HG03558 (cell line): ENCODE measurements at regions not wholly inside any gene's neighbourhood (a gene's known extent, or its start where the extent isn't known, plus 50 kb on each side); places are given as distances from the start of the nearest gene placed in this dataset.

Experiments used
- ATAC-seq: cut with Tn5 transposase; IDR thresholded peaks from one replicate; pipeline ENCODE4 v1.9.1; 2021; ENCODE audit warnings: moderate number of reproducible peaks; ENCODE audit not compliant: unreplicated experiment; ENCODE audit errors: extremely low read depth

DNA sequence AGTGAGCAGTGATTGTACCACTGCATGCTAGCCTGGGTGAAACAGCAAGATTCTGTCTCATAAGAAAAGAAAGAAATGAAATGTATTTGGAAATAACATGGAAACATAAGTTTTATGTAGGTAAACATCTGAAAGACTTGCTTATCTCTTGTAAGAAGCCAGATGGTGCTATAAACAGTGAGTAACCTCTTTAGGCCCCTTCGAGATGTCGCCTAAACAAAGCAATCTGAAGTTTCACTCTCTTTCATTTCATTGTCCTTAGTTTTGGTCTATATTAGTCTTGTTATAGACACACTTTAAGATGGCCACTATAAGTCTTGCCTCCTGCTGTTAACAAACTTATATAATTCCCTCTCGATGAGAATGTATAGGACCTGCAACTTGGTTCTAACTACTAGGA, 472.6 kb upstream of the ATP2B1 start:
- ATAC-seq: no peak

DNA sequence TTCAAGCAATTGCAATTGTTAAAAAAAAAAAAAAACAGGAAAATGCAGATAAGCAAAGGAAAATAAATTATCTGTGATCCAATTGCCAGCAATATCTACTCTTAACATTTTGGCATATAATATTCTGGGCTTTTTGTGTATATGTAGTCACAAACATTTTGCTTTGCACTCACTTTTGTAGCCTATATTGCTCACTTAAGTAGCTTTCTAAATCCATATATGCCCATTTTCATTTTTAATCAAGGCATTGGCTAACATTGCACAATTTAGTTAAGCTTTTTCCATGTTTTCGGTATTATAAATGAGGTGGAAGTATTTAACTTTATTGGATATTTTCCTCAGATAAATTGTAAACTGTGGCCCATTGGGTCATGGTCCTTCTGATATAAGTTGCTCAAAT, 466.3 kb upstream of the ATP2B1 start:
- ATAC-seq: no peak

DNA sequence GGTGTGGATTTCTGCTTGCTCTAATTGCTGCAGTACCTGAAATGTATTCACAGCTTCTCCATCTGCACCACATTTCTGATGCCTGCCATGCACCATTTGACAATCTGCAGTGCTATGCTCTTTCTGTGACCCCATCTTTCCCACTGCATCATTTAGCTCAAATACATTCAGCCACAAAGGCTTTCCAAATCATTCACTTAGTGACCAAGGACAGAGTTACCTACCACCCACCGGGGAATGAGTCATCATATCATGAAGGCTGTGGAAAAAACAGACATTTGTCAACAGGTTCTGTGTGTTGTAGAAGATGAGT, 465.5 kb upstream of the ATP2B1 start:
- peak; percentile 72 for ATAC-seq

DNA sequence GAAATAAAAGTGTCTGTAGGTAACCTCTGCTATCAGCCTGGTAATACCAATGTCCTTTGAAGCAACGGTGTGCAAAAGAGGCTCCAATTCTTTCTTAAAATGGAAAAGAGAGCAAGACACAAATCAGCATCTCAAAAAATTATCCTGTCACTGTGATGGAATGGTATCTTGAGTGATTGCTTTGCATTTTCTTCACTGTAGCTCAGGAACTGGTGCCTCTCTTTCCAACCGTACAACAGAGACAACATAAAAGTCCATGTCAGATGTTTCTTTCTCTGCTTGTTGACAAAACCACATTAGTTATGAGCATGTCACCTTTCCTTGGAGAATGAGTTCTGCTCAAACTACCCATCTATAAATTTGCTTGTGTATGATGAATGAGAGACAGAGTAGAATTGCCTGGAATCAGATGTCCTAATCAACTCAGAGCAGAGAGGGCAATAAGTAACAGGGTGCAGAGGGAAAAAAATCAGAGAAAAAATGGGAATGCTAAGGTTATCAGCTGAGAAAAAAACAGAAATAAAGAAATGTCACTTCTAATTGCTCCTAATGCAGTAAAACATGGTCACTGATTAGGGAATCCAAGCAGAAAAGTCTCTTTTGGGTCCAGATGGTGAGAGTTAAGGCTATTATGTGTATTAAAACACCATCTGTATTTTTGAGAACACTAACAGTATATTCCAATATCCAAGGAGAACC, 465.0 kb upstream of the ATP2B1 start:
- ATAC-seq: no peak

DNA sequence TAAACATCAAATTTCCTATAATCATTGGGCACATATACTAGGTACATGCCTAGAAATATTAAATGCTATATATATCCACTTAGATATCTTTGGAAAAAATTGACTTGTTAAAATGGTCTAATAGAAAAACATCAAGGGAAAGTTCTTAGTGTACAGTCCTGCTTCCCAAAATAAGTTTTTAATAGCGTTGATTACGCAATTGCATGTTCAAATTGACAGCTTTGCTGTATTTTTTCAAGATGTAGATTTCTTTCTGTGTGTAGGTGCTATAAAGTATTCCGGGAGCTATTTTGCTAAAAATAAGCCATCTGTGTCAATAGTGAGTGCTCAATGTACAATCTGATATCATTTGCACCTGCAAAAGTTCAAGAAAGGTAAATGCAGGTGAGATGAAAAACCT, 463.9 kb upstream of the ATP2B1 start:
- ATAC-seq: no peak

GRCh38 chr12:90170740-90171139, 462.1 kb upstream of the ATP2B1 start:
- ATAC-seq: no peak

DNA sequence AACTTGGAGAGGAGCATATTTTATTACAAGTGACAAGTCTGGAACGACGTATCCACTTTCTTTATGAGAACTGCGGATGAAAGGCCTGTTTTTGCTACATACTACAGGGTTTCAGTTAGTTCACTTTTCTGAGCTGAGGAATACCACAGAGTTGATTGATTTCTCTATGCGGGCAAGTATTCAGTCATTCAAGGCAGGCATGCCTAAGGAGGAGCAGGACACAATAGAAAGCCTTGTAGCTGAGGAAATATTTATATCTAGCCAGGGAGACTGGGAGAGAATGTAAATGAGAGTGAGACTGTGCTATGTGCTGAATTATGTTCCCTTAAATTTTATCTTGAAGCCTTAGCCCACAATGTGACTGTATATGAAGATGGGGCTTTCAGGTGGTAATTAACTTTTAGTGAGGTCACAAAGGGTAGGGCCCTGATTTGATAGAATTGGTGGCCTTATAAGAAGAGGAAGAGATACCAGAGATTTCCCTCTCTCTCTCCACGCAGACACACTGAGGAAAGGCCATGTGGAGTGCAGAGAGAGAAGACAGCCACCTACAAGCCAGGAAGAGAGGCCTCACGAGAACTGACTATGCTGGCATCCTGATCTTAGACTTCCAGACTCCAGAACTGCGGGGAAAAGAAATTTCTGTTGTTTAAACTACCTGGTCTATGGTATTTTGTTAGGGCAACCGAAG, 459.0 kb upstream of the ATP2B1 start:
- ATAC-seq: no peak

- ATAC-seq: no peak
Observed at GRCh38 chr12:90166671-90167070, 458.0 kb upstream of the ATP2B1 start.

DNA sequence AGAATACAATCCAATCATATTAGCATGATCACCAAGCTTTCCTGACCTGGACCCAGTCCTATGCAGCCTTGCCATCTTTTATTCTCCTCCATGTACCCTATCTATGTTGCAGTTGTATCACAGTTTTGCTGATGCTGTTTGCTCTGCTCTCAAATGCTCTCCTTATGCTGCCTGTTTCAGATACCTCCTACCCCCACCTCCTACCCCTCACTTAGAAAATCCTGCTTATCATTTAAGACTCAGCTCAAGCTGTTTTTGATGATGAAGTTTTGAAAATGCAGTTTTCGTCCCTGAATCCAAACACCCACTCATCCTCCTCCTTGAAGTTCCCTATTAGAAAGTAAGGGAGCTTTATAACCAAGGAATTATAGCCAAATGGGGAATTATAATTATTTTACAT, 457.4 kb upstream of the ATP2B1 start:
- ATAC-seq: no peak

GRCh38 chr12:90163975-90164374, 455.3 kb upstream of the ATP2B1 start:
- no peak for ATAC-seq

- no peak for ATAC-seq
Observed at GRCh38 chr12:90153827-90154226, 445.2 kb upstream of the ATP2B1 start.

- no peak for ATAC-seq
Observed at GRCh38 chr12:90152897-90153624, 444.4 kb upstream of the ATP2B1 start.

GRCh38 chr12:90151491-90152015, 442.9 kb upstream of the ATP2B1 start:
- ATAC-seq: no peak

GRCh38 chr12:90149453-90149852, 440.8 kb upstream of the ATP2B1 start:
- no peak for ATAC-seq

- no peak for ATAC-seq
Observed at GRCh38 chr12:90129366-90130030, 420.9 kb upstream of the ATP2B1 start.

DNA sequence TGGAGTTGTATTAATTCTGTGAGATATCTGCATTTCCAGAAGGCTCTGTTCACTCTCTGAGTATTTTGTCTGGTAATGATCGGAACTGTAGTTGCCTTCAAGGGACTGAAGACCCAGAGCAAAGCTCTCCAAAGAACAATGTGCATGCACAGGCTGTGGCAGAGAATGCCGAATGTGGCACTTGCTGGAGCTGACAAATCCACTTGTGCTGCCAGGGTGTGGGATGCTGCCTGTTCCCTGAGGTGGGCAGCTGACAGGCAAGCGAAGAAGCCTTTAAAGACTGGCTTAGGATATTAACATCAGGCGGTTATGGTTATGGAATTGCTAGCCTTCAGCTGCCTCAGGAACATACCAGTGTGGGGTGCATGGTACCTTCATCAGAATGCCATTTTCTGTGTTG, 419.9 kb upstream of the ATP2B1 start:
- no peak for ATAC-seq

GRCh38 chr12:90126125-90126524, 417.5 kb upstream of the ATP2B1 start:
- no peak for ATAC-seq

DNA sequence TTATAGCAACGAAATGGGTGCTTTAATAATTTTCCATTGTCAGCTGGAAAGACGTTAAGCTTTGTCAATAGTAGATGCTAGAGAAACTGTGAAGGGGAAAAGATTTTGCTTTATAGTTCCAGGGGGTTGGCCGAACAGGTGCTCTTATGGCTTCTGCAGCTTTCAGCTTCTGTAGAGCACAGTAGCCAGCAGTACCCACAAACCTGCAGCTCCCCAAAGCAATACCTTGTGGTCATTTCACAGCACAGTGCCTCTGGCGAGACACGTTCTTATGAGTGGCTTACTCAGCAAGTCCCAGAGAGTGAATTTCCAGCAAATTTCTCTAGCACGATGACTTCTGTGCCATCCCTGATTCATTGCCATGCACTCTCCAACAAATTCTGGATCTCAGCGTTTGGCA, 416.3 kb upstream of the ATP2B1 start:
- ATAC-seq: no peak

GRCh38 chr12:90124289-90124688, 415.7 kb upstream of the ATP2B1 start:
- ATAC-seq: no peak

DNA sequence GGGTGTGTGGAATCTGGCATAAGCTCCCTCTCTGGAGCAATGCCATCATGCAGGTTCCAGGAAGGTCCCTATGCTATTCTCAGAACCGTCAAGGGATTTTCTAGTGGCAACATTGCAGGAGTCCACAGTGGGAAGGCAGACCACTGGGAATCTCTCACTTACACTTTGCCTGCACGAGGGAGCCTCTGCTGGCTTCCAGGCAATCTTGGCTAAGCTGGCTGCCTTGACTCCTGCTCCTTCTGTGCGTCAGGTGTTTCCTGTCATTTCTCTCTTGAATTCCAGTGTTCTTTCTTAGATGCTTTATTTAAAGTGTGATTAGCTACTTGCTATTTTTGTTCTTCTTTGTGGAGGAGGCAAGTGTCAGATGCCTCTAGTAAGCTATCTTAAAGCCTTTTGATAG, 414.0 kb upstream of the ATP2B1 start:
- ATAC-seq: no peak

GRCh38 chr12:90120627-90121026, 412.0 kb upstream of the ATP2B1 start:
- no peak for ATAC-seq
